Stimulated activated naive CD4-positive, alpha-beta T cell treated with Interleukin-2 at 50 U/mL for 16 hours (primary cell): ENCODE measurements at regions not wholly inside any gene's neighbourhood (a gene's known extent, or its start where the extent isn't known, plus 50 kb on each side); places are given as distances from the start of the nearest gene placed in this dataset.

Source experiments
- DNase-seq: peaks from one replicate; lab custom pipeline; 2025; lab: John Stamatoyannopoulos, UW

DNA sequence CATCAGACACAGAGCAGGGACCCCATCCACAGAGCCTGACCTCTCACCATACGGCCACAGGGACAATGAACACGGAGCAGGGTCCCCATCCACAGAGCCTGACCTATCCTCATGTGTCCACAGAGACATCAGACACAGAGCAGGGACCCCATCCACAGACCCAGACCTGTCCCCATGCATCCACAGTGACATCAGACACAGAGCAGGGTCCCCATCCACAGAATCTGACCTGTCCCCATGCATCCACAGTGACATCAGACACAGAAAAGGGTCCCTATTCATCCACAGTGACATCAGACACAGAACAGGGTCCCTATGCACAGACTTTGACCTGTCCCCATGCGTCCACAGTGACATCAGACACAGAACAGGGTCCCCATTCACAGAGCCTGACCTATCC, 325.1 kb upstream of the RAB6C start:
- no peak for DNase-seq

DNA sequence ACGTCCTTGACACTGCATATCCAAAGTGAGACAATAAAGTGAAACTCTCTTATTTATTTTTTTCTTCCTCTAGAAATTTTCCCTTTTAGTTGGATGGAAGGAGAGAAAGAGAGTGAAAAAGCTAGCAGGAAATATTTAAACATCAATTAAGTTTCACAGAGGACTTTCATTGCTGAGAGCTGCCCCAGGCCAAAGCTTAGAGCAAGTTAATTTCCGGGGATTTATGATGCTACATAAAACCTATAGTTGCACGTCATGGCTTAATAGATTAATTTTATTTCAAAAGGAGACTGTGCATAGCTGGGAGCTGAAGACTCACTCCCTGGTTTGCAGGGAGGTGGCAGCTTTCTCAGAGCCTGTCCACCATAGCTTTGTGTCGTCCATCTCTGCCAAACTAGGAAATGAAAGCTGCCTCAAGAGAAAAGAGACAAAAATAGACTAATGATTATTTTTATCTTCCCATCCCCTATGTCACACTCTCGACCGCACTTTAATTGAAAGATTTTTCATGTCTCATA, 323.3 kb upstream of the RAB6C start:
- DNase-seq = no peak

DNA sequence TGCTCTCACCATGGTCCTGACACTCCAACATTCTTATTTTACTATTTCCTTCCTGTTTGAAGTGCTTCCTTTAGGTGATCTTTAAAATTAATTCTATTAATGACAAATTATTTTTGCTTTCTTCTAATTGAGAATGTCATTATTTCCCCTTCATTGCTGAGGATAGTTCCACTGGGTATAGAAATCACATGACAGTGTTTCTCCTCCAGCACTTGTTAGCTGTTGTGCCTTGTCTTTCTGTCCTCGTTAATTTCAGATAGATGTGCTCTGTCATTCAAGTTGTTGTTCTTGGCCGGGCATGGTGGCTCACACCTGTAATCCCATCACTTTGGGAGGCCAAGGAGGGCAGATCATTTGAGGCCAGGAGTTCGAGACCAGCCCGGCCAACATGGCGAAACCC, 321.0 kb upstream of the RAB6C start:
- no peak for DNase-seq

DNA sequence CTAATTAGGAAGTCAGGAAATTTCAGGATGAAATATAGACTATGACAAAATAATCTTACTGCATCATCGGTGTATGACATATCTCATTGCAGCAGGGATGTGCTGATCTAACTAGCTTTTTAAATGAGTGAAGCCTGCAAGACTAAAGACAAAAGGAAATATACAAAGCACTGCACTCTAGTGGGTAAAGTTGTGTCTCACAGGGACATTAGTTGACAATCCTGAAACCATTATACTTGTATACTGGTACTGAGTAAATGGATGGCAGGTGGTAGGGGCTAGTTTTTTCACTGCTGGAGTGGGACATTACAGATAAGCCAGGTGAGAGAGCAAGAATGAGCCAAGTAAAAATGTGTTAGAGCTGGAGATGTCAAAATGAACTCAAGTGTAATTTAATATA, 317.5 kb upstream of the RAB6C start:
- DNase-seq = no peak

DNA sequence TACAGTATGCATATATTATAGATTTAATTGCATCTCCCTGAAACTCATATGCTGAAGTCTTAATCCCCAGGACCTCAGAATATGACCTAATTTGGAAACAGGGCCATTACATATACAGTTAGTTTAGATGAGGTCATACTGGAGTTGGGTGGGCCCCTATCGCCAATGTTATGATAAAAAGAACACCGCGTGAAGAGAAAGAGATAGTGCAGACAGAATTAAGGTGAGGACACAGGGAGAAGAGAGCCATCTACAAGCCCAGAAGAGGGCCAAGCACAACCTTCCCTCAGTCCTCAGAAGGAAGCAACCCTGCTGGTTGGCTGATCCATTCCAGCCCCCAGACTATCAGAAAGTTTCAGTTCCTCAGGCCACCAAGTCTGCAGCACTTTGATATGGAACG, 311.9 kb upstream of the RAB6C start:
- no peak for DNase-seq

DNA sequence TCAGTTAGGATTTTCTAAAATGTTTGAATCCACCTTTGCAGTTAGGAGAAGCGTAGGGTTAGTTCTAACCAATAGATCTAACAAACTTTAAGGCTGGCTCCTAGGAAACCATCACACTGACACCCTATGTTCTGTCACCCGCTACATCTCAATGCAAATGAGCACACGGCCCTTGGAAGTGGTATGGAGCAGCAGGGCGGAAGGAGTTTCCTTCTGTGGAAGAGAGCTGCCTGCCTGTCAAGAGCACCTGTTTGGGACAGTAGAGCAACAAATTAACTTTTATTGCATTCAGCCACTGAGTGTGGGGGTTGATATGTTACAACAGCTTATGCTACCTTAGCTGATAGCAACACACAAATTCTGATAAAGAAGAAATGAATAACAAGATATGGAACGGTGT, 306.9 kb upstream of the RAB6C start:
- no peak for DNase-seq

DNA sequence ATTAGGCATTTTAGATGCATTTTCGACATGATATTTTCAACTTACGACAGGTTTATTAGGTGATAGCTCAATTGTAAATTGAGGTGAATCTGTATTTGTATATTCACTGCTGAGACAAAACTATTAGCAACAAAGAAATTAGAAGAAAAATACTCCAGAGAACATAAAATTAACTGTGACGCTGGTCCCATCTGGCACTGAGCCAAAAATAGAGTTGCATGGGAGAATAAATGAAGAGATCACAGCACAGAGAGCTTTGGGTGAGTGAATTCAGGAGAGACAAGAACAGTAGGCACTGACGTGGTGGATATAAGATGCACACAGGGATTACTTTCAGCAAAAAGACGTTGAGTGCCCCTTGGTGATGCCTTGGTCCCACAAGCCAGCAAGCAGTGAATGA, 306.2 kb upstream of the RAB6C start:
- no peak for DNase-seq

DNA sequence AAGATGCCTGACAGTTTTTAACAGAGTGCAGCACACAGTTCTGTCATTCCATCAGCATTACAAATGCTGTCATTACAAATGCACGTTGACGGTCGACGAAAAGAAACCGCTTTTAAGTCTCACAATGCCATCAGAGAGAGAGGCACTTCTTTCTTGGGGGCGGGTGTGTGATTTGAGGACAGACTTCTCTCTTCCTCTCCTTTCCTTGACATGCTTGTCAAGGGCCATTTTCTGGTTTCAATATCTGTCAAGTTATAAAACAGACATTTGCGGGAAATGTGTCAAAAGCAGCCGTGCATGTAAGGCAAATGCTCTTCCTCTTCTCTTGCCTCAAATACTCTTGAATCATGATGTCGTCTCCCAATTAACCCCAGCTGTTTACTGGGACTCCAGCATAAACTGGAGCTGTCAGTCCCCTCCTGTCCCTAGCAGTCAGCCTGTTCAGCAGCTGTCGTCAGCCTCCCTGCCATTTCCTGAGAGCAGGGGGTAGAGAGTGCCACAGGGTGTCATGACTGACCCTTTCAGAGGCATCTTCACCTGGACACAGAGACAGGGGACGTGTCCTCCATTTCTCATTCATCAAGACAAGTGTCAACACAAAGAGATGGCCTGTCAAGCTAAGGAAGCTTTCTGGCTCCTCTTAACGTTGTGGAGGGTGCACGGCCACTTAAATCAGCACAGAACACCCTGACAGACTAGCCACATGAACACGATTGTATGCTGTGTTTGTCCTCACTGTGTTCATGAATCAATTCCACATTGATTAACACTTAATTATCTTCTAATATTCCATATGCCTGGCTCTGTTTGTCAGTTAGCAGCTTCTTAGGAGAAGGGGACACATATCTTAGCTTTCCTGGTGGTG, 305.4 kb upstream of the RAB6C start:
- no peak for DNase-seq

DNA sequence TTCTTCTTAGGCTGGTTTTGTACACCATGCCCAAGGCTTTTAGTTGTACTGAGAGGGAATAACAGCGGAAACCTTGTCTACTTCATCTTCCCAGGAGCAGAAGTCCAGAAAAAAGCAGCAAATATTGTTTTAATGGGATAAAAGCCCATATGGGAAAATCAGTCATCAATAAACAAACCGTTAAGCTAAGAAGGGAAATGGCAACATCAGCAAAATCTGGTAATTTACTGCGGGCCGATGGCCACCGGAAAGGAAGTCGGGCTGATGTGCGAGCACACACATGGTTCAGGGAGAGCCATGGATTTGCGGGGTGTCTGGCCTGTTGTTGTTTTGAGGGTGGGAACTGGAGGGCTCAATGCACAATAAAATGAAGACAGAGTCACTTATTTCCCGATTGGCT, 300.7 kb upstream of the RAB6C start:
- no peak for DNase-seq

DNA sequence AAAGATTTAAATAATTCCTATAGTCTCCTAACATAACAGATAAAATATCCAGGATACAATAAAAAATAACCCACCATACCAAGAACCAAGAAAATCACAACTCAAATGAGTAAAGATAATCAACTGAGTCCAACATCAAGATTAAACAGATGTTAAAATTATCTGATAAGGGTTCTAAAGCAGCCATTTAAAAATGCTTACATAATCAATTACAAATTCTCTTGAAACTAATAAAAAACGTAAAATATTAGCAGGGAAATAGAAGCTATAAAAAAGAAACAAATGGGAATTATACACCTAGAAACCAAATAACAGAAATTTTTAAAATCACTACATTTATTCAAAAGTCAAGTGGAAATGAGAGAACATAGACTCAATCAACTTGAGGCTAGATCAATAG, 297.7 kb upstream of the RAB6C start:
- no peak for DNase-seq

DNA sequence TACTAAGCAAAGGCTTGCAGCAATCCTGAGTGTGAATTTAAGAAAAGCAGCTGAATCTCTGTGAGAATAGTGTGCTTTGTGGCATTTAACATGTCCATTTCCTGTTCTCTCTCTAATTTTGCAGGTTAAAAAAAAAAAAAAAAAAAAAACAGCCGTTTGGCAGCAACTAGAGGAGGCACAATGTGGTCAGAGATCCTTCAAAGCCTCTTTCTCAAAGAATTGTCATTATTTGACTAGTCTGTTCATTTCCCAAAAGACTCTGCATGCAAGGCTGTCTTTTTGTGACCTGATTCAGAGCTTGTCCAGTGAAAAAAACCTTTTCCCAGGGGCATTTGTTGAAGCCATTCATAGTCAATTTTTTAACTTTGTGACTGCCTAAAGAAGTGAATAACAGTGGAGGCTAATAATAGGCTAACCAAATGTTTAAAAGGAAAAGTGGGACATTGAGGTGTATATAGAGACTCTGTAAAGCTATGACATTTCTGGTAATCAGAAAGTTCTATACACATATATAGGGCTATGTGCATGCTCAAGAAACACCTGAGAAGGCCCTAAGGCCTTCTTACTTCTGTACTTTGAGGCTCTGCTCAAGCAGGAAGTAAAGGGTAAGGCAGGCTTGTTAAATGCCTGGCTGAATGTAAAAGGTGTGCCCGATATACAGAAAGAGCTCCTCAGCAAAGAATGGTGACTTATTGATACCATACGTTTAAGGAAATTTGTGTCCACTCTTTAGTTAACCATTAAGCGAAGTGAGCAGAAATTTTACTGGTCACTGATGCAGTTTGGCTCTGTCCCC, 289.6 kb upstream of the RAB6C start:
- DNase-seq = no peak

DNA sequence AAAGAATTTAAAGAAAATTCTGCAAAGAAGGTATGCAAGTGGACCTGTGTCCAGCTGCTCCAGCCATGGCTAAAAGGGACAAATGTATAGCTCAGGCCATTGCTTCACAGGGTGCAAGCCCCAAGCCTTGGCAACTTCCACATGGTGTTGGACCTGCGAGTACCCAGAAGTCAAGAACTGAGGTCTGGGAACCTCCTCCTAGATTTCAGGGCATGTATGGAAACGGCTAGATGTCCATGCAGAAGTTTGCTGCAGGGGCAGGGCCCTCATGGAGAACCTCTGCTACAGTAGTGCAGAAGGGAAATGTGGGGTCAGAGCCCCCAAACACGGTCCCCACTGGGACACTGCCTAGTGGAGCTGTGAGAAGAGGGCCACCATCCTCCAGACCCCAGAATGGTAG, 284.0 kb upstream of the RAB6C start:
- DNase-seq = no peak

DNA sequence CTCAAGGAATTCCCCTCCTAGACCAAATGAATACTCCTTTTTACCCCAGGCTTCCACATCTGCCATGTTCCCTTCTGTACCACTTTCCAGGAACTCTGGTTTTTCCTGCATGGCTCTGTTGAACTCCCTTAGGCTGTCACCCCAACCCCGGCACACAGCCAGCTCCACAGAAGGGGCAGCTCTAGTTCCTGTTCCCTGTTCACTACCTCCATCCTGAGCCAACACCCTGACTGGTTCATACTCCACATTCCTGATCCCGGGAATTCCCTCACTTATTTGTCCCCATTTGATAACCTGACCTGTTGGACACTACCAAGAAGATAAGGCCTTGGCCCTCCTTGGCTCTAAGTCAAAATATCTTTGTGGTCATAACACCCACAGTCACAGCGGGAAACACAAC, 280.9 kb upstream of the RAB6C start:
- no peak for DNase-seq

DNA sequence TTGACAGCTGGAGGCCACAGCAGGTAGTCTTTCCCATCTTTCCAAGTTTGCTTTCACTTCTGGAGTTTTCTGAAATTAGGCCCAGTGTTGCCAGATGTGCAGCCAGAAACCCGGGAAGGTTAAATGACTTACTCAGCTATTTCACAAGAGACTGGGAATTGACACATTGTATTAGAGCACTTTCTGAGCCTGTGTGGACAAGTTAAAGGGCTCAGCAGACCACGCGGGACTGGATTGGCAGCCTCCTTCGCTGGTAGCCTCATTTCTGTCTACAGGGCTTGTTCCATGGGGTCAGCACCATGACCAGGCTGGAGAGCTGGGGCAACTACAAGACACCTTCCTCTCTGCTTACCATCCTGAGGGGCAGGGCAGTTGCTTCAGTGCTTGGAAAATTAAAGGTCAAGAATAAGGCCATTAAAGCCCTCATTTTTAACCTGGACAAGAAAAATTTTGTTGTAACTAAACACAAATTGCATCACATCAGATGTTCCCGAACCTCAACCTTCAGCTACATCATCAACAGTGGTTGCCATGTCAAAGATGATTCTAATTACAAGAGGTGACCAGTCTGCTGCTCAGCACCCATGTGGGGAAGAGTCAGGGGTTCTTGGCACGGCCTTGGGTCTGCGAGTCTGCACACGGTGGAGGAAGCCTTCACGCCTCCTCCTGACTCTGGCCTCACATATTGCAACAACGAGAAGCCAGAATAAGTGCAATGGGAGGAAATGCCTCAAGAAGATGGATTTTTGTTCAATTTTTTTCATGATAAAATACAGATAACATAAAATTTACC, 279.5 kb upstream of the RAB6C start:
- no peak for DNase-seq

DNA sequence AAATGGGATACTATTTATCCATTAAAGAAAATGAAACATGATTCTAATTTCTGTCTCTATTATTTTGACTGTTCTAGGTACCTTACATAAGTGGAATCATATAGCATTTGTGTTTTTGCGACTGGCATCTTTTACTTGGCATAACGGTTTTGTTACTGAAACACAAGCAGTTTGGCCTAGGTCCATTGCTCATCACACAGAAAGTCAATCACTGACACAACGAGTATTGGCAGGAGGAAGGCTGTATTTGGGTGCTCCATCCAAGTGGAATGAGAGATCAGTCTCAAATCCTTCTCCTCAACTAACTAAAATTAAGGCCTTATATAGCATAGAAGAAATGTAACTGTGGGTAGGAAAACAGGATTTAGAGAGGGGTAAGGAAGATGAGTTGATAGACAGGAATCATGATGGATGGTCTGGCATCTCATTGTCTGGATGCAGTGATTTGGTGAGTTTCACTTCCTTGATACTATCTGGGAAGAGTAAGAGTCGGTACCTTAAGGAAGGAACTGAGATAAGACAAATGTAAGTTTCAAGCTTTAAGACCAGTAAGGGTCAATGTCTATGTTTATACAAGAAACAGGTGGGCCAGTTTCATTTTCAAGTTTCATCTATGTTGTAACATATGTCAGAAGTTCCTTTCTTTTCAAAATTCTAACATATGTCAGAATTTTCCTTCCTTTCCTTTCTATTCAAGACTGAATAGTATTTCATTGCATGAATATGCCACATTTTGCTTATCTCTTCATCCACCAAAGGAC, 276.9 kb upstream of the RAB6C start:
- DNase-seq = no peak

DNA sequence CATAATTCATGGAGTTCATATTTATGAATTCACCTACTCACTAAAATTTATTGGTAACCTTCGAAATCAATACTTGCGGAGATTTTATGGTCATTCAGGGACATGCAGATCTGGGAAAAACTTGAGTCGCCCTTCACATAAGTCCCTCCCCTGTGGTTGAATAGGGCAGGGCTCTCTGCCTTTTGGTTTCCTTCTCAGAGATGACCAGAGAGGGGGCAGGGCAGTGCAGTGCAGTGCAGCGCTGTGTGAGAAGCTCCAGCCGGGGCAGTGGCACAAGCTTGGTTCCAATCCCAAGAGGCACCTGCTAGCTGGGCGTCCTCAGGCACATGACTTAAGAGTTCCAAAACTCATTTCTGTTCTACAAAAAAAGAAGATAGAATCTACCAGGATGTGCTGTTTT, 274.4 kb upstream of the RAB6C start:
- no peak for DNase-seq

DNA sequence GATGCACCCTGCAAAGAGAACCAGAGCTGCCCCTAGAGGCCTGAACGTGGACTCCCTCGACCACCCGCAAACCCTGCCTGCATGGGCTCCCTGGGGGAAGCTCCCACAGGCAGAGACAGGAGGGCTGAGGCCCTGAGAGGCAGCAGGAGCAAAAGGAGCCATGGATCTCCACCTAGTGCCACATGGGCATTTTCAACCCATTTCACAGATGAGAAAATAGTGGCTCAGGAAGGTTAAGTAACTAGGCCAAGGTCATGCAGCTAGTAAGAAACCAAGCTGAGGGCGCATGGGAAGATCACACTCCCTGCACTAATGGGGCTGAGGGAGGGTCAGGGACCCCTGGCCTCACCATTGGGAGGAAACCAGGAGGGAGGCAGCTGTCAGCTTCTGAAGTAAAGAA, 271.7 kb upstream of the RAB6C start:
- DNase-seq = no peak

DNA sequence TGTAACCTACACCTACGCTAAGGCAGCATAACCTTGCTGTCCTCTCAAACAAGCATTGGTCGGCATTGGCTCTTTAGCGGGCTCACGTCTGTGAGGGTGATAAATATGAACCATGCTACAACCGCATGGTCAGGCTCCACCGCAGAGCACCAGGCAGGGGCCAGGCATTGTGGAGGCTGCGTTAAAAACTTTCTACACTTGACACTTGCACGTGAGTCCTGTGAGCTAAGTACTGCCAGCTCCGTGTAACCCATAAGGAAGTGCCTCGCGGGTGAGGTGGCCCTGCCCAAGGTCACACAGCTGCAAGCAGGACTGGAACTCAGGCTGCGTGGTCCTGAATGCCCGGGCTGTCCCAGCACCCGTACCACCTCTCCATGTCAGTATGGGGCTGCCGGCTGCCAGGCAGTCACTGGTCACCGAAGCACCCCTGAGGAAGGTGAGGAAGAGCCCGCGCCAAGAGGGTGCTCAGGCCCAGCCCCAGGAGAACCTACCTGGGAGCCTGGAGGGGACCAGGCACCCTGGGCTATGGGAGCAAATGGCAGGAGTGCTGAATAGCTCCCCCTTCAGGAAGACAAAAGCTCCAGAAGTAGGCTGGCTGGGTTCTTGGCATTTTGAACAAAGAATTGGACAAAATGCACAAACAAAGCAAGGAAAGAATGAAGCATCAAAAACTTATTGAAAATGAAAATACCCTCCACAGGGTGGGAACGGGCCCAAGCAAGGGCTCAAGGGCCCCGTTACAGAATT, 271.1 kb upstream of the RAB6C start:
- DNase-seq = no peak

DNA sequence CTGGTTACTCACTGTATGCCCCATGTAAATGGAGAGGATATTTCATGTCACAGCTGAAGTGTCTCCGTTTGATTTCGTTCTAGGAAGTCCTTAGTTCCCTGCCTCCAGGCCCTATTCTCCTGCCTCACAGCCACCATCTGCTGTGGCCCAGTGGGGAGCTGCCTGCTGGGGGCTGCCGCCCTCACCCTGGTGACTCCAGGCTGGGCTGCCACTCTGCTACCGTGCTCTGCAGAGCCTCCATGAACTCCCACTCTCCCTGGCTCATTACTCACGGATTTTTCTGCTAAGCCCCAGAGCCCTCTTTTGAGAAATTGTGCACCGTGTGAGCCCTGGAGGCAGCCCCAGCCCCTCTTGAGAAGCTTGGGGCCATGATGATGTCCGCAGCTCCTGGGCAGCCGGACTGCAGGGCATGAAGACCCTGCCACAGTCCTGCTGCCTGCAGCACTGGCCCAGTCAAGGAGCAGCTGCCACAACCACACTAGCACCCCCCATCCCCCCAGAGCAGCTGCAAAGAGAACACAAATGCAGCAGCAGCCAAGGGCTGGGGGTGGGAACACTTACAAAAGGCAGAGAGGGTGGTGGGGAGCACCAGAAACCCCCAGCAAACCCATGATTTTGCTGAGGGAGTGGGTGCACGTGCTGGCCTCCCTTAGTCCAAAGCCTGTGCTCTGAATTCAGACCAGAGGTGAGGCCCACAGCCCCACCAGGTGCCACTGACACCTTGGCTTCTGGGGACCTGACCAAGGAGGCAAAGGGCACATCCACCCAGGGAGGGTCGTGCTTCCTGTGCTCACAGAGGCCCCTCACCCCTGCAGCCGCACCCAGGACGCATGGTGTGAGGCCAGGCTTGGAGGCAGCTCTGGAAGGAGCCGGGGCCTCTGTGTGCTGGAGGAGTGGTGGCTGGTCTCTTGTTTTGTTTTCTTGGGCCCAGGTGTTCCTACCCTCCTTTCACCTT, 270.2 kb upstream of the RAB6C start:
- no peak for DNase-seq
